ENCODE measurements at regions not wholly inside any gene's neighbourhood (a gene's known extent, or its start where the extent isn't known, plus 50 kb on each side); places are given as distances from the start of the nearest gene placed in this dataset.

DNA sequence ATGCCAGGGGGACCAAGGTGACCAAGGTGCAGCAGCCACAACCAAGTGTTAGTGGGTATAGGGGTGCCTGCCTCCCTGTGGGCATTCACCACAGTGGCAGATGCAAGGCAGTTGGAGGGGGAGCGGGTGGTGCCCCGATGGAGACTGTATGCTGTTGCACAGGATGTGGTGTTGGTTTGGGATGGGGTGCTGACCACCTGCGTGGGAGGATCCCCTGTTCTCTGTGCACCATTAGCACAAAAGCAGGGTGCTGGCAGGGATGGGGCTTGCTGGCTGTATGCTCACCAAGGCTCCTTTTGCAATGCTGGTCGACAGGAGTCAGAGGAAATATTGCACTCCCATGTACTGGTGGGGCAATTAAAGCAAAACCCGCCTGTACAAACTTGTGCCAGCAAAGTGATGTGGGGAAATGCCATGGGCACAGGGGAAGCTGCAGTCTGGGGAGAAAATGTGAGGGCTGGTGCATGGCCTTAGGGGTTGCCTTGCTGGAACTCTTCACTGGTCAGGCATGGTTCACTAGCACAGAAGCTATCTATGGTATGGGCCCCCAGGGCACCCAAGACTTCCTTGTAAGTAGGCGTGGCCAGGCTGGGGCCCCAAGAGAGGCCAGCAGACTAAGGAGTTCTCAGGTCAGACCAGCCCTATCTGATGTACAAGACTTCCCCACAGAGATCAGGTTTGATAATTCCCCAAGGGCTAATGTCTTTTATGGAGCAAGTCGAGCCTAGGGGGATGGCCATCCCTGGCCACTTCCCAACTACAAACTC lies 51.9 kb upstream of the GNAT3 start:
- no peak for DNase-seq (ENCODE audit: low read depth)

DNA sequence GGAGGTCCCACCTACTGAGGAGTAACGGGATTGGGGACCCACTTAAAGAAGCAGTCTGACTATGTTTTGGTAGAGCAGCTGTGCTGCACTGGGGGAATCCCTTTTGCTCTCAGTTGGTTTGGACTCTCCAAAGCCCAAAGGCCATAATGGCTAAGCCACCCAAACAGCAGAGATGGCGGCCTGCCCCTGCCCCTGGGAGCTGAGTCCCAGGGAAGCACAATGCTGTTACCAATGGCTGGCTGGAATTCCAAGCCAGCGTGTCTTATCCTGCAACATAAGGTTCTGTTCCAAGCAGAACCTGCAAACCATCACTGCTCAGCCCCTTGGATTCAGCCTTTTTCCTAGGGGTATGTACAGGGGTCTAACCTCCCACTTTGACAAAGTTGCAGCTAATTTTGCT lies 53.7 kb upstream of the GNAT3 start:
- no peak for DNase-seq (ENCODE audit: low read depth)

DNA sequence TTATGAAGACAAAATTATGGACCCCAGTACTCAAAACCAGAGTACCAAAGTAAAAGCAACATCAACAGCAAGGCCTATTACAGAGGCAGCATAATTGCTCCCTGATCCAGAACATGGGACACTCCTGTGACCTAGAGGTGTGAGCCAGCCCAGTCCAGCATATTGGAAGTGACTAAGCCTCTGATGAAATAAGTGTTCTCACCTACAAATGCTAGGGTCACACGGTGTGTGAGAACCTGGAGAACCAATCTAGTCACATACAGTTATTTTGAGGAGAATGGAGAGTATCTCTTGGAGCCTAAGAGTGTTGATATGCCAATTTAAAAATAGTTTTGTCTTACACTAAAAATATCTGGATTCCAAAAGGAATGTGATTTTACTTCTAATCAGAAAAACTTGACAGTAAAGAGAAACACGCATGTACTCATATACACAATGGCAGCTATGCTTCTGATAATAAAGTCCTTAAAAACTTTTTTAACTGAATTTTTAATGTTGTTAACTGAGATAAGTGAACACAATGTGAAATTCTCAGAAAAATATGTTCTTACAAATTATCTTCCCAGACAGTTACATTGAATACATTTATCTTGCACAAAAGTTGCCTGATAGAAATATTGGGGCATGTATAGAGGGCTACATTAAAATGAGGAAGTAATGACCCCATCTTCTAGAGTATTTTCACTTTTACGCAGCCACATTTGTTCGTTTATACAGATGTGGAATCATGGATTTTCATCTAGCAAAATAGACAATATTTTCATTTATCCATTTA lies 56.8 kb upstream of the CD36 start:
- DNase-seq (ENCODE audit: low read depth) = no peak

DNA sequence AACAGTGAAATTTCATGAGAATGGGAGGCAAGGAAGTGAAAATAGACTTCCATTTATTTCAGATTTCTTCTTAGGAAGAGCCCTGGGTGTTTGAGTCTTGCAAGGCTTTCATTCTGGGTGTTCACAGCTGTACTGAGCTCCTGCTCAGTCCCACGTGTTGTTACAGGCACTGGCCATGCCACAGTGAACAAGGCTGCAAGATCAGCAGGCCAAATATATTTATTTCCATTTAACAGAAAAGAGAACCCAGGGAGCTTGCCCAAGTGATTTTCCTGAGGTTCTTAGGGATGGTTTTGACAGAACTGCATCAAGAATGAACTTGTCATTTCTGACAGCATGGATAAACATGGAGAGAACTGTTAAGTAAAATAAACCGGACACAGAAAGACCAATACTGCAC lies 54.5 kb upstream of the CD36 start:
- no peak for DNase-seq (ENCODE audit: low read depth)

DNA sequence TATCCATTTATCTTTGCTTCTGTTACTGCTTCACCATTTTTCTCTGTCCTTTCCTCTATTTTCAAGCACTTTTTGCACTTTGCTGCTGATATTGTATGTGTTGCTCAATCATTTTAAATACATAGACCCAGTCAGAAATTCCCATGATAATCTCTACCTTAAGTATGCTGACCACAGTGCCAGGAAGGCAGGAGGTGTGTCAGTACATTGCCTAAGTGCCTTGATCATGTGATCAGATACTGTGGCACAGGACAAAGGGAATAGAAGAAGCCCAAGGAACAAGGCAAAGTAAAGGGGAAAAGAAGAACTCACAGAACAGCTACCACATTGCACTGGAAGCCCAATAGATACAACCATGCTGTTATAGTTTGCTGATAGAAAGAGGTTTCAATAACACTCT lies 53.7 kb upstream of the CD36 start:
- peak; percentile 26 for DNase-seq (ENCODE audit: low read depth)

DNA sequence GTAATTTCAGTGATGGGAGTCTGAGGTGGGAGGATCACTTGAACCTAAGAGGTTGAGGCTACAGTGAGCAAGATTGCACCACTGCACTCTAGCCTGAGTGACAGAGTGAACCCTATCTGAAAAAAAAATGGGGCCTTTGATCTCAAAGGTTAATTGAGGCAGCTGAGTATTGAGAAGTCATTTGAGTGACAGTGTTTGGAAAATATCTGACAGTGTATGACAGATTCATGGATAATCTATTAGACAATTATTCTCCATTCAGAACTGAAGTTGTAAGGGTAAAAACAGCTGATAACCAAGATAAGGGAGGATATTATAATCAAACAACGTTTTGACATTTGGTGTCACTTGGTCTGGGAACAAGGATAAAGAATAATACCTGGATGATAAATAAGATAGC lies 50.9 kb upstream of the CD36 start:
- DNase-seq (ENCODE audit: low read depth) = no peak

DNA sequence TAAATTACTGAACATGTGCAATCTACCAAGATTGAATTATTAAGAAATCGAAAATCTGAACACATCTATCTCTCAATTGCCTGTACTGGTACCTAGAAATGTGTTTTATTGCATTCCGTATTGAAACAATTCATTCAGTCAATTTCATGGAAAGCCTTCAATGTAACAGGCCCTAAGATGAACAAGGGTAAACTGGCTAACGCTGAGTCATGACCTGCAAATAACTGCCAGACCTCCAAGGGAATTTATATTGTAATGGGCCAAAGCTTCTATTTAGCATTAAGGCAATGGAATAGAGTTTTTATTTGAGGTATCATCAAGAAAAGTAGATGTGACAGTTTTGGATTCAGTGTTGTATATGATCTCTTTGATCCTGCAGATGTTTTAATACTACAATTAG lies 49.9 kb upstream of the CD36 start:
- no peak for DNase-seq (ENCODE audit: low read depth)

Measured in non-pigmented ciliary epithelial cell (primary cell).